ENCODE measurements at regions not wholly inside any gene's neighbourhood (a gene's known extent, or its start where the extent isn't known, plus 50 kb on each side); places are given as distances from the start of the nearest gene placed in this dataset.

DNA sequence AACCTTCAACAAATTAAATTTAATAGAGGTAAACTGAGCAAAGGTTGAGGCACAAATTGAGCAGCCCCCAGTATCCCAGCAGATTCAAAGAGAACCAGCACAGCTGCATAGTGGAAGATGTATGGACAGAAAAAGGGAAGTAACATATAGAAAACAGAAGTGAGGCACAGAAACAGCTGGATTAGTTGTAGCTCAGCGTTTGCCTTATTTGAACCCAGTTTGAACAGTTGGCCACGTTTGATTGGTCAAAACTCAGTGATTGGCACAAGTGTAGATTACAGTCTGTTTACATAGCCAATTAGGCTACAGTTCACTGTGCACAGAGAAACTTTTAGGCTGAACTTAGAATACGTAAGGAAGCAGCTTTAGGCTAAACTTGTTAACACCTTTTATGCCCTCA lies 315.5 kb downstream of the RMST start:
- no peaks in the 10 kb centered on the region for H3K79me2 ChIP-seq (ENCODE audit: control insufficient read depth, insufficient read depth, low read length)
- BruUV-seq (replicated peaks) = no TSS peak
- H3K9ac ChIP-seq (ENCODE audit: insufficient read depth in 1 of 2, low read depth in 2 of 2, low read length in 2 of 2) = no peak overlapping the region
- H3K4me3 ChIP-seq = no peak overlapping the region
- no peaks in the 10 kb centered on the region for H3K27me3 ChIP-seq (ENCODE audit: control insufficient read depth in 2 of 2, insufficient read depth in 2 of 2, low read length in 2 of 2)
- H3K27ac ChIP-seq (ENCODE audit: extremely low read depth, low read depth, low read length) = no peak overlapping the region
- H3K36me3 ChIP-seq (ENCODE audit: control insufficient read depth, insufficient read depth, low read length) = no peaks in the 10 kb centered on the region
- H2AFZ ChIP-seq (ENCODE audit: low read depth, low read length) = no peak overlapping the region
- intact Hi-C loops (cut with micrococcal nuclease) = no loop called here
- DNase-seq (ENCODE audit: extremely low read depth in 1 of 4, low spot score in 3 of 4) (no peak), ATAC-seq (no peak), FAIRE-seq (no peak)
- in situ Hi-C loops (cut with MboI) = no loop called here
- no peak for TF ChIP-seq MEF2A (IDR thresholded peaks at IDR 0.05; ENCODE audit: control insufficient read depth, low read depth, low read length)
- H3K4me2 ChIP-seq (ENCODE audit: insufficient read depth, low read length) = no peak overlapping the region
- no peaks in the 10 kb centered on the region for H3K9me1 ChIP-seq (ENCODE audit: control insufficient read depth, insufficient read depth, low read length)
- POLR2A ChIA-PET = interaction anchor here (0.8 kb wide), 1 partner anchor 499 kb away, joined by 3 read pairs; no protein-coding TSS in a partner anchor
- H4K20me1 ChIP-seq (replicated peaks; ENCODE audit: control insufficient read depth, insufficient read depth, low read length) = no peaks in the 10 kb centered on the region
- H3K9me3 ChIP-seq (replicated peaks; ENCODE audit: control insufficient read depth, insufficient read depth, low read depth, low read length) = no peaks in the 10 kb centered on the region
- CTCF ChIA-PET (ENCODE audit: low intra/inter-chr PET ratio) = no interaction called here
- H3K4me1 ChIP-seq (replicated peaks in 1 of 2; ENCODE audit: control insufficient read depth in 2 of 2, insufficient read depth in 2 of 2, low read length in 2 of 2) = no peaks in the 10 kb centered on the region
- 0% methylated on average over 3 of the region's 3 CpGs for WGBS (ENCODE audit: insufficient coverage, low coverage, missing lambda C conversion rate)

DNA sequence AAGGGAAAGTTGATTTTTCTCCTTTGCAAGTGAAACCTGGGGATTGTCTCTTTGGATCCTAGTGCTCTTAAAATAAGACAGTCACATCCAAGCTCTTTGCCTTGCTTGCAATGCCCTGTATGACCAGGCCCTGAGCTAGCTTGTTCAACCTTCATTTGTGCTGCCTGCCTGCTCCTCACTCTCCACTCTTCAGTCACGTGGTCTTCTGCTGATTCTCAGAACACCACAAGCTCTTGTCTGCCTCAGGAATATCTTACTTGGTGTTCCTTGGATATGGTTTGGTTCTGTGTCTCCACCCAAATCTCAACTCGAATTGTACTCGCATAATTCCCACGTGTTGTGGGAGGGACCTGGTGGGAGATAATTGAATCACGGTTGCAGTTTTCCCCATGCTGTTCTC lies 318.7 kb downstream of the RMST start:
- no peak for ATAC-seq
- H3K4me3 ChIP-seq = no peak overlapping the region
- WGBS (ENCODE audit: insufficient coverage, low coverage, missing lambda C conversion rate) = 2% methylated on average over 5 of the region's 5 CpGs

More for the DNA sequence above, 318.7 kb downstream of the RMST start:
- Histone ChIP-seq H3K4me2 (ENCODE audit: insufficient read depth, low read length) (no peak overlapping the region), H3K9me3 (replicated peaks; ENCODE audit: control insufficient read depth, insufficient read depth, low read depth, low read length) (no peaks in the 10 kb centered on the region), H3K36me3 (ENCODE audit: control insufficient read depth, insufficient read depth, low read length) (no peaks in the 10 kb centered on the region), H4K20me1 (replicated peaks; ENCODE audit: control insufficient read depth, insufficient read depth, low read length) (no peaks in the 10 kb centered on the region), H3K27ac (ENCODE audit: extremely low read depth, low read depth, low read length) (no peak overlapping the region), H3K9me1 (ENCODE audit: control insufficient read depth, insufficient read depth, low read length) (no peaks in the 10 kb centered on the region), H3K4me1 (replicated peaks in 1 of 2; ENCODE audit: control insufficient read depth in 2 of 2, insufficient read depth in 2 of 2, low read length in 2 of 2) (no peaks in the 10 kb centered on the region), H3K79me2 (ENCODE audit: control insufficient read depth, insufficient read depth, low read length) (no peaks in the 10 kb centered on the region), H2AFZ (ENCODE audit: low read depth, low read length) (no peak overlapping the region), H3K27me3 (ENCODE audit: control insufficient read depth in 2 of 2, insufficient read depth in 2 of 2, low read length in 2 of 2) (no peaks in the 10 kb centered on the region), H3K9ac (ENCODE audit: insufficient read depth in 1 of 2, low read depth in 2 of 2, low read length in 2 of 2) (no peak overlapping the region)
- CTCF ChIA-PET (ENCODE audit: low intra/inter-chr PET ratio) = no interaction called here
- intact Hi-C loops (cut with micrococcal nuclease) = no loop called here
- POLR2A ChIA-PET = no interaction called here
- in situ Hi-C loops (cut with MboI) = no loop called here
- DNase-seq (ENCODE audit: extremely low read depth in 1 of 4, low spot score in 3 of 4) = no peak
- no TSS peak for BruUV-seq (replicated peaks)
- no peak for TF ChIP-seq HEY1 (CRISPR knock-in tag; IDR thresholded peaks at IDR 0.05; ENCODE audit: borderline replicate concordance)
- TF ChIP-seq, protein P1, sequence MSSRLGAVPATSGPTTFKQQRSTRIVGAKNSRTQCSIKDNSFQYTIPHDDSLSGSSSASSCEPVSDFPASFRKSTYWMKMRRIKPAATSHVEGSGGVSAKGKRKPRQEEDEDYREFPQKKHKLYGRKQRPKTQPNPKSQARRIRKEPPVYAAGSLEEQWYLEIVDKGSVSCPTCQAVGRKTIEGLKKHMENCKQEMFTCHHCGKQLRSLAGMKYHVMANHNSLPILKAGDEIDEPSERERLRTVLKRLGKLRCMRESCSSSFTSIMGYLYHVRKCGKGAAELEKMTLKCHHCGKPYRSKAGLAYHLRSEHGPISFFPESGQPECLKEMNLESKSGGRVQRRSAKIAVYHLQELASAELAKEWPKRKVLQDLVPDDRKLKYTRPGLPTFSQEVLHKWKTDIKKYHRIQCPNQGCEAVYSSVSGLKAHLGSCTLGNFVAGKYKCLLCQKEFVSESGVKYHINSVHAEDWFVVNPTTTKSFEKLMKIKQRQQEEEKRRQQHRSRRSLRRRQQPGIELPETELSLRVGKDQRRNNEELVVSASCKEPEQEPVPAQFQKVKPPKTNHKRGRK (tag; IDR thresholded peaks at IDR 0.05) = no peak
- TF ChIP-seq RBM25 (IDR thresholded peaks at IDR 0.05; ENCODE audit: low read depth, low read length, severe bottlenecking) = no peak
- TF ChIP-seq PHB2 (IDR thresholded peaks at IDR 0.05; ENCODE audit: low read depth) = no peak
- TF ChIP-seq, protein P2, sequence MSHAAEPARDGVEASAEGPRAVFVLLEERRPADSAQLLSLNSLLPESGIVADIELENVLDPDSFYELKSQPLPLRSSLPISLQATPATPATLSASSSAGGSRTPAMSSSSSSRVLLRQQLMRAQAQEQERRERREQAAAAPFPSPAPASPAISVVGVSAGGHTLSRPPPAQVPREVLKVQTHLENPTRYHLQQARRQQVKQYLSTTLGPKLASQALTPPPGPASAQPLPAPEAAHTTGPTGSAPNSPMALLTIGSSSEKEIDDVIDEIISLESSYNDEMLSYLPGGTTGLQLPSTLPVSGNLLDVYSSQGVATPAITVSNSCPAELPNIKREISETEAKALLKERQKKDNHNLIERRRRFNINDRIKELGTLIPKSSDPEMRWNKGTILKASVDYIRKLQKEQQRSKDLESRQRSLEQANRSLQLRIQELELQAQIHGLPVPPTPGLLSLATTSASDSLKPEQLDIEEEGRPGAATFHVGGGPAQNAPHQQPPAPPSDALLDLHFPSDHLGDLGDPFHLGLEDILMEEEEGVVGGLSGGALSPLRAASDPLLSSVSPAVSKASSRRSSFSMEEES (CRISPR knock-in tag; IDR thresholded peaks at IDR 0.05) = peak; percentile 47; the same call in 1 of the 2 replicates
- FAIRE-seq = no peak

Data from K562 (cell line).